ENCODE measurements at regions not wholly inside any gene's neighbourhood (a gene's known extent, or its start where the extent isn't known, plus 50 kb on each side); places are given as distances from the start of the nearest gene placed in this dataset.

- Histone ChIP-seq H3K4me2 (ENCODE audit: low read depth, low read length, poor library complexity, severe bottlenecking) (no peak overlapping the region), H3K36me3 (ENCODE audit: low read length) (no peaks in the 10 kb centered on the region), H2AFZ (ENCODE audit: low read depth, low read length, severe bottlenecking) (no peak overlapping the region), H3K4me3 (ENCODE audit: insufficient read depth, low read length, poor library complexity, severe bottlenecking) (no peak overlapping the region), H4K20me1 (ENCODE audit: low read depth, low read length) (no peaks in the 10 kb centered on the region), H3K9me3 (ENCODE audit: insufficient read depth, low read length) (no peaks in the 10 kb centered on the region), H3K27ac (ENCODE audit: low read depth, low read length) (no peak overlapping the region), H3K9ac (ENCODE audit: low read length) (no peak overlapping the region), H3F3A (ENCODE audit: insufficient read depth) (no peaks in the 10 kb centered on the region), H3K9me2 (replicated peaks; ENCODE audit: insufficient read depth, low read length) (no peaks in the 10 kb centered on the region), H3K79me2 (ENCODE audit: insufficient read depth, low read length) (no peaks in the 10 kb centered on the region), H3K27me3 (ENCODE audit: low read length) (no peaks in the 10 kb centered on the region)
- TF ChIP-seq CTCF (IDR thresholded peaks at IDR 0.05; ENCODE audit: insufficient read depth, low read length, poor library complexity, severe bottlenecking) (no peak), EZH2phosphoT487 (conservative IDR thresholded peaks at IDR 0.05; ENCODE audit: low read length) (no peak)
Measured at GRCh38 chr2:58974881-58975280, 733.8 kb upstream of the FANCL start.

GRCh38 chr2:58974426-58974825 is 733.3 kb upstream of the FANCL start:
- Histone ChIP-seq H4K20me1 (ENCODE audit: low read depth, low read length) (no peaks in the 10 kb centered on the region), H3K79me2 (ENCODE audit: insufficient read depth, low read length) (no peaks in the 10 kb centered on the region), H3K4me3 (ENCODE audit: insufficient read depth, low read length, poor library complexity, severe bottlenecking) (no peak overlapping the region), H3K36me3 (ENCODE audit: low read length) (no peaks in the 10 kb centered on the region), H3K27me3 (ENCODE audit: low read length) (no peaks in the 10 kb centered on the region), H3K27ac (ENCODE audit: low read depth, low read length) (no peak overlapping the region), H2AFZ (ENCODE audit: low read depth, low read length, severe bottlenecking) (no peak overlapping the region), H3K4me2 (ENCODE audit: low read depth, low read length, poor library complexity, severe bottlenecking) (no peak overlapping the region), H3K9me2 (replicated peaks; ENCODE audit: insufficient read depth, low read length) (no peaks in the 10 kb centered on the region), H3K9ac (ENCODE audit: low read length) (no peak overlapping the region), H3F3A (ENCODE audit: insufficient read depth) (no peaks in the 10 kb centered on the region), H3K9me3 (ENCODE audit: insufficient read depth, low read length) (no peaks in the 10 kb centered on the region)
- no peak for TF ChIP-seq EZH2phosphoT487 (conservative IDR thresholded peaks at IDR 0.05; ENCODE audit: low read length)
- no peak for TF ChIP-seq CTCF (IDR thresholded peaks at IDR 0.05; ENCODE audit: insufficient read depth, low read length, poor library complexity, severe bottlenecking)

GRCh38 chr2:58973811-58974281 is 732.7 kb upstream of the FANCL start:
- no peaks in the 10 kb centered on the region for H4K20me1 ChIP-seq (ENCODE audit: low read depth, low read length)
- no peaks in the 10 kb centered on the region for H3K27me3 ChIP-seq (ENCODE audit: low read length)
- no peaks in the 10 kb centered on the region for H3K9me2 ChIP-seq (replicated peaks; ENCODE audit: insufficient read depth, low read length)
- no peak overlapping the region for H3K9ac ChIP-seq (ENCODE audit: low read length)
- no peaks in the 10 kb centered on the region for H3F3A ChIP-seq (ENCODE audit: insufficient read depth)
- no peak overlapping the region for H3K27ac ChIP-seq (ENCODE audit: low read depth, low read length)
- no peaks in the 10 kb centered on the region for H3K36me3 ChIP-seq (ENCODE audit: low read length)
- no peak overlapping the region for H2AFZ ChIP-seq (ENCODE audit: low read depth, low read length, severe bottlenecking)
- H3K79me2 ChIP-seq (ENCODE audit: insufficient read depth, low read length) = no peaks in the 10 kb centered on the region
- H3K4me3 ChIP-seq (ENCODE audit: insufficient read depth, low read length, poor library complexity, severe bottlenecking) = no peak overlapping the region
- no peak overlapping the region for H3K4me2 ChIP-seq (ENCODE audit: low read depth, low read length, poor library complexity, severe bottlenecking)
- TF ChIP-seq CTCF (IDR thresholded peaks at IDR 0.05; ENCODE audit: insufficient read depth, low read length, poor library complexity, severe bottlenecking) = no peak
- TF ChIP-seq EZH2phosphoT487 (conservative IDR thresholded peaks at IDR 0.05; ENCODE audit: low read length) = no peak
- no peaks in the 10 kb centered on the region for H3K9me3 ChIP-seq (ENCODE audit: insufficient read depth, low read length)
